ENCODE measurements at regions not wholly inside any gene's neighbourhood (a gene's known extent, or its start where the extent isn't known, plus 50 kb on each side); places are given as distances from the start of the nearest gene placed in this dataset.
A peak's percentile ranks its signal among the peaks of the same experiment; 100 is the strongest.
"Not testable (repeated sequence)": the region's sequence is repeated elsewhere in the genome, so short reads cannot be mapped to it uniquely, and the experiment has no call there.

GRCh38 chr7:3144776-3145125 is 101.1 kb upstream of the CARD11 start:
- not testable (repeated sequence) for H3K9me3 Mint-ChIP-seq; H3K4me3 Mint-ChIP-seq; H3K36me3 Mint-ChIP-seq (ENCODE audit: low read depth); H3K4me1 Mint-ChIP-seq (ENCODE audit: low read depth); H3K27ac Mint-ChIP-seq; DNase-seq (ENCODE audit: low spot score)
- peaks cover 15% of the 10 kb centered on the region for H3K27me3 Mint-ChIP-seq (ENCODE audit: low read depth)

GRCh38 chr7:3146571-3147226 is 103.0 kb upstream of the CARD11 start:
- no peak for DNase-seq (ENCODE audit: low spot score)
- Mint-ChIP-seq H3K36me3 (ENCODE audit: low read depth) (no peaks in the 10 kb centered on the region), H3K9me3 (no peaks in the 10 kb centered on the region), H3K4me1 (ENCODE audit: low read depth) (peaks cover 8% of the 10 kb centered on the region), H3K27ac (no peak overlapping the region), H3K4me3 (no peak overlapping the region), H3K27me3 (ENCODE audit: low read depth) (peaks cover 15% of the 10 kb centered on the region)

- H3K4me1 Mint-ChIP-seq (ENCODE audit: low read depth); H3K36me3 Mint-ChIP-seq (ENCODE audit: low read depth); H3K27ac Mint-ChIP-seq; H3K4me3 Mint-ChIP-seq; DNase-seq (ENCODE audit: low spot score); H3K9me3 Mint-ChIP-seq: not testable (repeated sequence)
- H3K27me3 Mint-ChIP-seq (ENCODE audit: low read depth), result peaks cover 15% of the 10 kb centered on the region
These were observed 104.8 kb upstream of the CARD11 start for GRCh38 chr7:3148471-3148870.

- no peak for DNase-seq (ENCODE audit: low spot score)
- peaks cover 12% of the 10 kb centered on the region for H3K4me1 Mint-ChIP-seq (ENCODE audit: low read depth)
- peaks cover 15% of the 10 kb centered on the region for H3K27me3 Mint-ChIP-seq (ENCODE audit: low read depth)
- no peak overlapping the region for H3K27ac Mint-ChIP-seq
- H3K9me3 Mint-ChIP-seq, result no peaks in the 10 kb centered on the region
- H3K36me3 Mint-ChIP-seq (ENCODE audit: low read depth), result no peaks in the 10 kb centered on the region
- no peak overlapping the region for H3K4me3 Mint-ChIP-seq
These were observed 105.7 kb upstream of the CARD11 start for GRCh38 chr7:3149231-3149995.

GRCh38 chr7:3150027-3150426 is 106.4 kb upstream of the CARD11 start:
- no peak for DNase-seq (ENCODE audit: low spot score)
- H3K27me3 Mint-ChIP-seq (ENCODE audit: low read depth), result peaks cover 11% of the 10 kb centered on the region
- H3K9me3 Mint-ChIP-seq, result peaks cover 3% of the 10 kb centered on the region
- H3K4me3 Mint-ChIP-seq, result no peak overlapping the region
- H3K36me3 Mint-ChIP-seq (ENCODE audit: low read depth), result no peaks in the 10 kb centered on the region
- peaks cover 17% of the 10 kb centered on the region for H3K4me1 Mint-ChIP-seq (ENCODE audit: low read depth)
- H3K27ac Mint-ChIP-seq, result no peak overlapping the region

- Mint-ChIP-seq H3K4me1 (ENCODE audit: low read depth) (peaks cover 13% of the 10 kb centered on the region), H3K27me3 (ENCODE audit: low read depth) (peaks cover 4% of the 10 kb centered on the region), H3K9me3 (peaks cover 3% of the 10 kb centered on the region), H3K36me3 (ENCODE audit: low read depth) (no peaks in the 10 kb centered on the region), H3K27ac (no peak overlapping the region), H3K4me3 (no peak overlapping the region)
- no peak for DNase-seq (ENCODE audit: low spot score)
These were observed 108.1 kb upstream of the CARD11 start for GRCh38 chr7:3151784-3152183.

- peaks cover 9% of the 10 kb centered on the region for H3K4me1 Mint-ChIP-seq (ENCODE audit: low read depth)
- no peak overlapping the region for H3K27ac Mint-ChIP-seq
- no peak for DNase-seq (ENCODE audit: low spot score)
- no peaks in the 10 kb centered on the region for H3K36me3 Mint-ChIP-seq (ENCODE audit: low read depth)
- peaks cover 3% of the 10 kb centered on the region for H3K9me3 Mint-ChIP-seq
- no peaks in the 10 kb centered on the region for H3K27me3 Mint-ChIP-seq (ENCODE audit: low read depth)
- no peak overlapping the region for H3K4me3 Mint-ChIP-seq
These were observed 109.0 kb upstream of the CARD11 start for GRCh38 chr7:3152714-3153113.

- no peak overlapping the region for H3K27ac Mint-ChIP-seq
- no peak overlapping the region for H3K4me3 Mint-ChIP-seq
- no peaks in the 10 kb centered on the region for H3K36me3 Mint-ChIP-seq (ENCODE audit: low read depth)
- DNase-seq (ENCODE audit: low spot score), result no peak
- peaks cover 9% of the 10 kb centered on the region for H3K4me1 Mint-ChIP-seq (ENCODE audit: low read depth)
- peaks cover 3% of the 10 kb centered on the region for H3K9me3 Mint-ChIP-seq
- H3K27me3 Mint-ChIP-seq (ENCODE audit: low read depth), result no peaks in the 10 kb centered on the region
These were observed 109.5 kb upstream of the CARD11 start for GRCh38 chr7:3153118-3153517.

- H3K9me3 Mint-ChIP-seq, result peaks cover 3% of the 10 kb centered on the region
- H3K4me3 Mint-ChIP-seq, result no peak overlapping the region
- peaks cover 9% of the 10 kb centered on the region for H3K4me1 Mint-ChIP-seq (ENCODE audit: low read depth)
- no peak for DNase-seq (ENCODE audit: low spot score)
- H3K27ac Mint-ChIP-seq, result no peak overlapping the region
- H3K27me3 Mint-ChIP-seq (ENCODE audit: low read depth), result no peaks in the 10 kb centered on the region
- H3K36me3 Mint-ChIP-seq (ENCODE audit: low read depth), result no peaks in the 10 kb centered on the region
These were observed 110.7 kb upstream of the CARD11 start for GRCh38 chr7:3154317-3154716.

- Mint-ChIP-seq H3K27me3 (ENCODE audit: low read depth) (no peaks in the 10 kb centered on the region), H3K4me1 (ENCODE audit: low read depth) (peaks cover 9% of the 10 kb centered on the region), H3K27ac (peak overlapping the region; percentile 1), H3K9me3 (peaks cover 3% of the 10 kb centered on the region), H3K4me3 (no peak overlapping the region), H3K36me3 (ENCODE audit: low read depth) (no peaks in the 10 kb centered on the region)
- peak; percentile 26 for DNase-seq (ENCODE audit: low spot score)
These were observed 111.3 kb upstream of the CARD11 start for GRCh38 chr7:3154881-3155494.

- DNase-seq (ENCODE audit: low spot score), result no peak
- Mint-ChIP-seq H3K27ac (no peak overlapping the region), H3K27me3 (ENCODE audit: low read depth) (no peaks in the 10 kb centered on the region), H3K4me1 (ENCODE audit: low read depth) (peaks cover 9% of the 10 kb centered on the region), H3K9me3 (peaks cover 3% of the 10 kb centered on the region), H3K36me3 (ENCODE audit: low read depth) (no peaks in the 10 kb centered on the region), H3K4me3 (no peak overlapping the region)
These were observed 112.8 kb upstream of the CARD11 start for GRCh38 chr7:3156508-3156907.

- no peak overlapping the region for H3K4me3 Mint-ChIP-seq
- no peak overlapping the region for H3K27ac Mint-ChIP-seq
- H3K9me3 Mint-ChIP-seq, result peaks cover 3% of the 10 kb centered on the region
- peaks cover 9% of the 10 kb centered on the region for H3K4me1 Mint-ChIP-seq (ENCODE audit: low read depth)
- no peaks in the 10 kb centered on the region for H3K36me3 Mint-ChIP-seq (ENCODE audit: low read depth)
- DNase-seq (ENCODE audit: low spot score), result no peak
- H3K27me3 Mint-ChIP-seq (ENCODE audit: low read depth), result no peaks in the 10 kb centered on the region
These were observed 114.1 kb upstream of the CARD11 start for GRCh38 chr7:3157566-3158287.

- Mint-ChIP-seq H3K27me3 (ENCODE audit: low read depth) (no peaks in the 10 kb centered on the region), H3K4me3 (no peak overlapping the region), H3K9me3 (peaks cover 3% of the 10 kb centered on the region), H3K27ac (no peak overlapping the region), H3K4me1 (ENCODE audit: low read depth) (peaks cover 9% of the 10 kb centered on the region), H3K36me3 (ENCODE audit: low read depth) (no peaks in the 10 kb centered on the region)
- no peak for DNase-seq (ENCODE audit: low spot score)
These were observed 114.7 kb upstream of the CARD11 start for GRCh38 chr7:3158341-3158760.

- DNase-seq (ENCODE audit: low spot score), result no peak
- peaks cover 3% of the 10 kb centered on the region for H3K9me3 Mint-ChIP-seq
- no peaks in the 10 kb centered on the region for H3K27me3 Mint-ChIP-seq (ENCODE audit: low read depth)
- H3K4me3 Mint-ChIP-seq, result no peak overlapping the region
- peaks cover 5% of the 10 kb centered on the region for H3K4me1 Mint-ChIP-seq (ENCODE audit: low read depth)
- H3K27ac Mint-ChIP-seq, result no peak overlapping the region
- no peaks in the 10 kb centered on the region for H3K36me3 Mint-ChIP-seq (ENCODE audit: low read depth)
These were observed 115.4 kb upstream of the CARD11 start for GRCh38 chr7:3159039-3159438.

All from T-helper 2 cell treated with Interferon-gamma antibody and Interleukin-4, amounts not matched to agents 5 μg/mL and 100 μg/mL, for 36 hours (primary cell).